HG02571 (cell line): ENCODE measurements at regions not wholly inside any gene's neighbourhood (a gene's known extent, or its start where the extent isn't known, plus 50 kb on each side); places are given as distances from the start of the nearest gene placed in this dataset.
"Not testable (repeated sequence)": the region's sequence is repeated elsewhere in the genome, so short reads cannot be mapped to it uniquely, and the experiment has no call there.

ENCODE experiments used
- ATAC-seq: cut with Tn5 transposase; IDR thresholded peaks from one replicate; pipeline ENCODE4 v1.9.1; 2021; ENCODE audit warnings: mild to moderate bottlenecking, moderate library complexity; ENCODE audit not compliant: unreplicated experiment

- no peak for ATAC-seq
These were observed 514.6 kb downstream of the KCNJ2 start for GRCh38 chr17:70683936-70684335.

- no peak for ATAC-seq
These were observed 518.1 kb downstream of the KCNJ2 start for GRCh38 chr17:70687421-70687820.

DNA sequence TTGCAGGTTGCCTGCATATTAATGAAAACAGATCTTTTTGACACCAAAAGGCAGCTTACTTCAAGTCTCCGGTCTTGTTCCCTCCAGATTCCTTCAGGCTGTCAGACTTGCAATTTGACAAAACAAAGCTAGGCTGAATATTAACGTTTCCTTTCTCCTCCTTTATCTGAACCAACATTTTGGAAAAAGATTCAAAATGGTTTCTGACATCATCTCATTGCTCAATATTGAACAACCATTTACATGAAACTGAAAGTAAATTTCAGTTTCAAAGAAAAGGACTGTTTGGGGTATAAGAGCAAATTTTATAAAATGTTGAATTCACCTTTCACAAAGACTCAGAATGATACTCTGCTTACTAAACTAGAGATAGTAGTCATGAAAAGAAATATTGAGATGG is 521.8 kb downstream of the KCNJ2 start:
- ATAC-seq, result no peak

DNA sequence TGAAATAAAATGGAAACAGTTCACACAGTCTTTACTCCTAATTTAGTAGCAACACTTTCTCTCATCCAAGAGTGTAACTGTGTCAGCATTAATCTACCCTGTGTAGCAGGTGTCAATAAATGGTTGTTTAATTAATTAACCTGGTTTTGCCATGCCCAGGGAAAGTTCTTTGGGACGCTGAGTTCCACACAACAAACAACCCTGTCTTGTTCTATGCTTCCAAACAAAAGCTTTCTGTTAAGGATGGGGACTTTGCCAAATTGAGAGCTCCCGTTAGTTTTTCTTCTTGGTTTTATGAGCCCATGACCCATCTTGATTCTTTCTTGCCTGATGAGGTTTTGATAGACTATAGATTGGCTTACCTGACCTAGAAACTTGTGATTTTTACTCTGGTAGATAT is 530.1 kb downstream of the KCNJ2 start:
- ATAC-seq, result no peak

DNA sequence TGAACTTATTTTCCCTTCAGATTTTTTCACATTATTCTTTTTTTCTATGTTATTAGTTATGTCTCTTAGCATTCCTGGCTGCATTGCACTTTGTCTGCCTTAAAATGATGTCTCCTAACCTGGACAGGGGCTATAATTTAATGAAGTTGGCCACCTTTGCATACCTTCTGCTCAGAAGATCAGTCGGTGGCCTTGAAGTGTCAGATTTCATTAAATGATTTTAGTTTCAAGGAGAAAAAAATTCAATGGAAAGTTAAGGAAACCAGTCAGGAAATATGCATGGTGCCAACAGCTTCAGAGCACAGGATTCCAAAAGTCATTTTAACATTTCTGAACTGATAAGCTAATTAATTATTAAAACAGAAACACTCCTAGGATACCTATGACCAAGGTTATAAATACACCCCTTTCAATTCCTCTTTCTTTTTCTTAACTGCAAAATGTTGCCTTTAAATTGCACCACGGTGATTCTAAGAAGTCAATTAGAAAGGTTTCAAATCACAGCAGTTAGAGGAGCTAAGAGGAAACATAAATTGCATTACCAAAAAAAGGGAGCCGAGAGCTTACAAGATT is 533.4 kb downstream of the KCNJ2 start:
- ATAC-seq, result no peak

GRCh38 chr17:70709596-70709995 is 540.3 kb downstream of the KCNJ2 start:
- ATAC-seq, result no peak

GRCh38 chr17:70713694-70714093 is 544.4 kb downstream of the KCNJ2 start:
- no peak for ATAC-seq

DNA sequence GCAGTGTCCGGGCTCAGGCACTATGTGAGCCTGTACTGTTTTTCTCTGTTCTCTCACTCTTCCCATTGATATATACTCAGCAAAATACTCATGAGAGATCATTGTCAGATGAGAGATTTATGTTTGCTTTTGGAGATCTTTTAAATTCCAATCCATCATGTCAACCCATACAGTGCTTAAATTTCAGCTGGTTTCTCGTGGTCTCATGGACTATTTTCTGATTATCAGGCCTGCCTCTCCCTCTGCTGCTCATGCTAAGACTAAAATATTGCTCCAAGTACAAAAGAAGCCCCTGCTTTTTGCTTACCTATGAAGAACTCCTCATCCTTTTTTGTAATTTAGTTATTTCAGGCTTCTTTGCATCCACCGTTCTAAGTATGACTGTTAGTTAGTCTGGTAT is 547.2 kb downstream of the KCNJ2 start:
- no peak for ATAC-seq

- ATAC-seq, result no peak
These were observed 547.7 kb downstream of the KCNJ2 start for GRCh38 chr17:70717042-70717441.

GRCh38 chr17:70736375-70736957 is 567.1 kb downstream of the KCNJ2 start:
- no peak for ATAC-seq

- no peak for ATAC-seq
These were observed 569.7 kb downstream of the KCNJ2 start for GRCh38 chr17:70739065-70739464.

DNA sequence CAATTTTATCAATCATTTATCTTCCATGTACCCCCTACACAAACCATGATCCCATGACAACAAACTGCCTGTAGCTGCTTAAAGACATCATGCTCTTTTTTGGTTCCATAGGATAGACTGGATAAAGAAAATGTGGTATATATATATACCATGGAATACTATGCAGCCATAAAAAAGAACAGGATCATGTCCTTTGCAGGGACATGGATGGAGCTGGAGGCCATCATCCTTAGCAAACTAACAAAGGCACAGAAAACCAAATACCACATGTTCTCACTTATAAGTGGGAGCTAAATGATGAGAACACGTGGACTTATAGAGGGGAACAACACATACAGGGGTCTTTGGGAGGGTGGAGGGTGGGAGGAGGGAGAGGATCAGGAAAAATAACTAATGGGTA is 577.2 kb downstream of the KCNJ2 start:
- not testable (repeated sequence) for ATAC-seq

- ATAC-seq, result no peak
These were observed 581.7 kb downstream of the KCNJ2 start for GRCh38 chr17:70750983-70751382.

DNA sequence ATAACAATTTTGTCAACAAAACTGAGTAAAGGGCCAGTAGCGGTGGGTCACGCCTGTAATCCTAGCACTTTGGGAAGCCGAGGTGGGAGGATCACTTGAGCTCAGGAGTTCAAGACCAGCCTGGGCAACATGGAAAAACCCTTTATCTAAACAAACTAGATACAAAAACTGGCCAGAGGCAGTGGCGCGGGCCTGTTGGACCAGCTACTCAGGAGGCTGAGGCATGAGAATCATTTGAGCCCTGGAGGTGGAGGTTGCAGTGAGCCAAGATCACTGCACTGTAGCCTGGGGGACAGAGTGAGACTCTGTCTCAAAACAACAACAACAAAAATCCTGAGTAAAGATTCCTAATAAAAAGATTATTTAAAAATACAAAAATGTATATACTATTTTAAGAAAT is 583.1 kb downstream of the KCNJ2 start:
- not testable (repeated sequence) for ATAC-seq

- no peak for ATAC-seq
These were observed 583.7 kb downstream of the KCNJ2 start for GRCh38 chr17:70752966-70753467.

GRCh38 chr17:70763018-70763417 is 593.7 kb downstream of the KCNJ2 start:
- ATAC-seq, result no peak

GRCh38 chr17:70767102-70767701 is 597.9 kb downstream of the KCNJ2 start:
- ATAC-seq, result no peak

DNA sequence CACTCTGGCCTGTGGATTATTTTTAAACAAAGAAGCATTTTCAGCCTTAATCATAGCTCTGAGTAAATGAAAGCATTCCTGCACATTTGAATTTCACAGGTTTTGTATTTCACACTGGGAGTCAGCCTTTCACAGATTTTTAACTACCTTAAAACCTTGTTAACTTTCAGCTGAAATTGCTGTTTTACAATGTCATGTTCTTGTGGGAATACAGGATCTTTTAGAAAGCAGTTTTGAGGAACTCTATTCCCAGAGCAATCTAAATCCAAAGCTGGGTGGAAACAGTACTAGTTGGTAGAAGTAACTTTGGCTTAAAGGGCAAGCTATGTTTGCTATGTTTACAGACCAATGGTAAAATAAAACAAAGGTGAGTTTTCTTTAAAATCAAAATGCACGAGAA is 600.6 kb downstream of the KCNJ2 start:
- ATAC-seq, result no peak

- ATAC-seq, result no peak
These were observed 602.6 kb downstream of the KCNJ2 start for GRCh38 chr17:70771804-70772386.

- no peak for ATAC-seq
These were observed 603.4 kb downstream of the KCNJ2 start for GRCh38 chr17:70772761-70773160.

DNA sequence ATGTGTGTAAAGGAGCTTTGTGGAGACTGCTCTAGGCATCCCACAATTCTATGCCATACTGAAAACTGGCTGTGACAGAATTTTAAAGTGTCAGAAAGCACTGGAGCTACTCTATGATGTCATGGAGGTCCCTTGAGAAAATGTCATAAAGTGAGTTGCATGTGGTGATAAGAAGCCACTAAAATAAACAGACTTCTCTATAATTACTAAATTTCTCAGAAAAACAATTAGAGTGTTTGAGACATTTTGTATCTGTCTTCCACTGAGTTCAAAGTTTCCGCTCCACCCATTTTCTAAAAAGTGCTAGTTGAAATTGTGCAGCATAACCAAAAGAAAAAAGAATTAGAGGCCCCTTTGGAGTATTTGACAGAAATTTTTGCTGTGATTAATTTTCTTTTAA is 603.9 kb downstream of the KCNJ2 start:
- no peak for ATAC-seq
